GM10248 (cell line): ENCODE measurements at regions not wholly inside any gene's neighbourhood (a gene's known extent, or its start where the extent isn't known, plus 50 kb on each side); places are given as distances from the start of the nearest gene placed in this dataset.

Experiments used
- CTCF ChIA-PET: fragments of 300-600 bp; sonication (Branson Sonifier 250); formaldehyde crosslinking; extraction: SDS; loops from one replicate; lab custom pipeline; 2021; ENCODE audit warnings: antibody characterized with exemption; lab: Yijun Ruan, JAX
- POLR2A ChIA-PET: fragments of 350-650 bp; sonication (Branson Sonifier 250); formaldehyde crosslinking; extraction: SDS; loops from one replicate; lab custom pipeline; 2020; ENCODE audit warnings: antibody characterized with exemption; lab: Yijun Ruan, JAX
- DNase-seq: peaks from one replicate; pipeline ENCODE4 v3.0.0; 2012; ENCODE audit errors: extremely low spot score
- CTCF ChIP-seq: IDR thresholded peaks from 2 replicates; pipeline ENCODE4 v1.5.1; 2012; ENCODE audit warnings: mild to moderate bottlenecking, low read depth; ENCODE audit errors: extremely low read depth, missing control alignments, control extremely low read depth

GRCh38 chr19:31553846-31554215 is 204.6 kb upstream of the TSHZ3 start:
- no peak for TF ChIP-seq CTCF
- CTCF ChIA-PET, result no interaction called here
- DNase-seq, result no peak
- POLR2A ChIA-PET, result no interaction called here

GRCh38 chr19:31554360-31554759 is 205.1 kb upstream of the TSHZ3 start:
- ChIA-PET CTCF (no interaction called here), POLR2A (no interaction called here)
- TF ChIP-seq CTCF, result no peak
- no peak for DNase-seq

- no peak for TF ChIP-seq CTCF
- DNase-seq, result no peak
- CTCF ChIA-PET, result no interaction called here
- POLR2A ChIA-PET, result no interaction called here
Observed at GRCh38 chr19:31555634-31556215, 206.5 kb upstream of the TSHZ3 start.

GRCh38 chr19:31559494-31559893 is 210.3 kb upstream of the TSHZ3 start:
- TF ChIP-seq CTCF, result no peak
- CTCF ChIA-PET, result no interaction called here
- POLR2A ChIA-PET, result no interaction called here
- no peak for DNase-seq

GRCh38 chr19:31560086-31561060 is 211.1 kb upstream of the TSHZ3 start:
- no peak for TF ChIP-seq CTCF
- DNase-seq, result no peak
- ChIA-PET CTCF (no interaction called here), POLR2A (no interaction called here)

GRCh38 chr19:31562966-31563612 is 213.9 kb upstream of the TSHZ3 start:
- ChIA-PET CTCF (no interaction called here), POLR2A (no interaction called here)
- no peak for DNase-seq
- TF ChIP-seq CTCF, result no peak
